ENCODE measurements at regions not wholly inside any gene's neighbourhood (a gene's known extent, or its start where the extent isn't known, plus 50 kb on each side); places are given as distances from the start of the nearest gene placed in this dataset.

GRCh38 chr6:144718431-144718830 lies 433.3 kb downstream of the UTRN start:
- TF ChIP-seq CTCF (IDR thresholded peaks at IDR 0.05) (no peak), EZH2 (IDR thresholded peaks at IDR 0.05; ENCODE audit: borderline replicate concordance, insufficient read depth, low read depth, low read length, poor library complexity, severe bottlenecking) (no peak)
- CTCF ChIA-PET: no interaction called here
- Mint-ChIP-seq H3K27ac (no peak overlapping the region), H3K4me1 (peaks cover 2% of the 10 kb centered on the region), H3K9me3 (ENCODE audit: insufficient read depth) (no peaks in the 10 kb centered on the region), H3K4me3 (no peak overlapping the region), H3K27me3 (no peaks in the 10 kb centered on the region)
- intact Hi-C loops (cut with micrococcal nuclease): no loop called here
- peaks cover 3% of the 10 kb centered on the region for H3K79me2 ChIP-seq (ENCODE audit: control insufficient read depth, insufficient read depth, low read length)
- 50% methylated on average over 1 of the region's 2 CpGs for WGBS (ENCODE audit: insufficient coverage)
- no peak overlapping the region for H3K4me2 ChIP-seq (replicated peaks; ENCODE audit: low read depth, low read length, poor library complexity, severe bottlenecking)
- H3K9me3 ChIP-seq (ENCODE audit: control extremely low read depth in 1 of 3, control insufficient read depth in 2 of 3, insufficient read depth in 1 of 3, low read length in 2 of 3): no peaks in the 10 kb centered on the region
- DNase-seq (no peak), ATAC-seq (ENCODE audit: low read depth) (no peak)
- no peak overlapping the region for H3K9ac ChIP-seq (ENCODE audit: low read length)
- POLR2A ChIA-PET: no interaction called here
- H3K27me3 ChIP-seq (replicated peaks in 1 of 4; ENCODE audit: control extremely low read depth in 1 of 4, control insufficient read depth in 3 of 4, insufficient read depth in 4 of 4, low read length in 3 of 4): no peaks in the 10 kb centered on the region
- peaks cover 5 to 8% of the 10 kb centered on the region in 2 experiments for H3K36me3 ChIP-seq (replicated peaks in 1 of 2; ENCODE audit: control extremely low read depth in 1 of 2, control insufficient read depth in 1 of 2, extremely low read depth in 1 of 2, insufficient read depth in 2 of 2, low read length in 1 of 2)
- no peaks in the 10 kb centered on the region for H4K20me1 ChIP-seq (ENCODE audit: control insufficient read depth, insufficient read depth, low read length, poor library complexity, severe bottlenecking)
- H3K4me3 ChIP-seq (ENCODE audit: control extremely low read depth in 1 of 5, extremely low read depth in 1 of 5, insufficient read depth in 1 of 5, low read depth in 2 of 5, low read length in 4 of 5): no peak overlapping the region
- H3K27ac ChIP-seq (ENCODE audit: low read length in 2 of 2): no peak overlapping the region
- H2AFZ ChIP-seq (ENCODE audit: insufficient read depth, low read depth, low read length, poor library complexity, severe bottlenecking): no peak overlapping the region
- no peaks in the 10 kb centered on the region for H3K4me1 ChIP-seq (ENCODE audit: control insufficient read depth in 2 of 2, insufficient read depth in 2 of 2, low read length in 2 of 2)

- H3K9me3 ChIP-seq (ENCODE audit: control extremely low read depth in 1 of 3, control insufficient read depth in 2 of 3, insufficient read depth in 1 of 3, low read length in 2 of 3): no peaks in the 10 kb centered on the region
- no peak overlapping the region for H2AFZ ChIP-seq (ENCODE audit: insufficient read depth, low read depth, low read length, poor library complexity, severe bottlenecking)
- whole genome bisulfite sequencing (ENCODE audit: insufficient coverage): 95% methylated on average over 3 of the region's 3 CpGs
- no peaks in the 10 kb centered on the region for H3K27me3 ChIP-seq (replicated peaks in 1 of 4; ENCODE audit: control extremely low read depth in 1 of 4, control insufficient read depth in 3 of 4, insufficient read depth in 4 of 4, low read length in 3 of 4)
- no peaks in the 10 kb centered on the region for H3K9me3 Mint-ChIP-seq (ENCODE audit: insufficient read depth)
- no peak overlapping the region for H3K27ac Mint-ChIP-seq
- H3K9ac ChIP-seq (ENCODE audit: low read length): no peak overlapping the region
- peaks cover 3% of the 10 kb centered on the region for H3K79me2 ChIP-seq (ENCODE audit: control insufficient read depth, insufficient read depth, low read length)
- CTCF ChIA-PET: interaction anchor here (1.0 kb wide), 1 partner anchor 14 kb away, joined by 3 read pairs; no protein-coding TSS in a partner anchor
- H4K20me1 ChIP-seq (ENCODE audit: control insufficient read depth, insufficient read depth, low read length, poor library complexity, severe bottlenecking): no peaks in the 10 kb centered on the region
- no peak overlapping the region for H3K4me3 ChIP-seq (ENCODE audit: control extremely low read depth in 1 of 5, extremely low read depth in 1 of 5, insufficient read depth in 1 of 5, low read depth in 2 of 5, low read length in 4 of 5)
- H3K27ac ChIP-seq (ENCODE audit: low read length in 2 of 2): no peak overlapping the region
- H3K27me3 Mint-ChIP-seq: no peaks in the 10 kb centered on the region
- ATAC-seq (ENCODE audit: low read depth) (no peak), DNase-seq (no peak)
- no peak for TF ChIP-seq CTCF (IDR thresholded peaks at IDR 0.05)
- no peak for TF ChIP-seq EZH2 (IDR thresholded peaks at IDR 0.05; ENCODE audit: borderline replicate concordance, insufficient read depth, low read depth, low read length, poor library complexity, severe bottlenecking)
- H3K4me1 Mint-ChIP-seq: peaks cover 13% of the 10 kb centered on the region
- H3K4me2 ChIP-seq (replicated peaks; ENCODE audit: low read depth, low read length, poor library complexity, severe bottlenecking): no peak overlapping the region
- POLR2A ChIA-PET: no interaction called here
- peaks cover 5 to 6% of the 10 kb centered on the region in 2 experiments for H3K36me3 ChIP-seq (replicated peaks in 1 of 2; ENCODE audit: control extremely low read depth in 1 of 2, control insufficient read depth in 1 of 2, extremely low read depth in 1 of 2, insufficient read depth in 2 of 2, low read length in 1 of 2)
- H3K4me3 Mint-ChIP-seq: no peak overlapping the region
- intact Hi-C loops (cut with micrococcal nuclease): no loop called here
- H3K4me1 ChIP-seq (ENCODE audit: control insufficient read depth in 2 of 2, insufficient read depth in 2 of 2, low read length in 2 of 2): peaks cover 6% of the 10 kb centered on the region in 2 donors
Observed at GRCh38 chr6:144721232-144721631, 436.1 kb downstream of the UTRN start.
